ENCODE measurements at regions not wholly inside any gene's neighbourhood (a gene's known extent, or its start where the extent isn't known, plus 50 kb on each side); places are given as distances from the start of the nearest gene placed in this dataset.

DNA sequence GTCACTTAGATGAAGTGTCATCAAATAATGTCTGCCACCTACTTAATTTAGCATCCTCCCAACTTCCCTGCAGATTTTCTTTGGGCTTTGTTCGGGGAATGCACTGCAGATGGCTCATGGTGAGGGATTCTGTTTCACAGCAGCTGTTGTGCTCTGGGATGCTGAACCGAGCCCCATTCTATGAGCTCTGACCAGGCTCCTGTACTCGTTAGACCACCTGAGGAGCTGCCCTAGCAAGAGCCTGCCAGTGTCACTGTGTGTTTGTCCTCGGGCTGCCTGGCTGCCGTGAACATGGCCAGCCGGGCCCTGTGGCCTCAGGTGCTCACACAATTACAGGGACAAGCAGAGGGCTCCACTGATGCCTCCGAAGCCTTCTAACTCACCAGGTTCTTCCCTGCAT is 238.8 kb upstream of the ECI2 start:
- TF ChIP-seq TAF1 (IDR thresholded peaks at IDR 0.05; ENCODE audit: borderline replicate concordance, insufficient read depth, low read length) (no peak), POLR2AphosphoS5 (IDR thresholded peaks at IDR 0.05; ENCODE audit: low read depth, low read length) (no peak)

Measured in PFSK-1 (cell line).